ENCODE measurements at regions not wholly inside any gene's neighbourhood (a gene's known extent, or its start where the extent isn't known, plus 50 kb on each side); places are given as distances from the start of the nearest gene placed in this dataset.

GRCh38 chr18:49658823-49659404, 97.1 kb downstream of the LIPG start:
- TF ChIP-seq, protein P1, sequence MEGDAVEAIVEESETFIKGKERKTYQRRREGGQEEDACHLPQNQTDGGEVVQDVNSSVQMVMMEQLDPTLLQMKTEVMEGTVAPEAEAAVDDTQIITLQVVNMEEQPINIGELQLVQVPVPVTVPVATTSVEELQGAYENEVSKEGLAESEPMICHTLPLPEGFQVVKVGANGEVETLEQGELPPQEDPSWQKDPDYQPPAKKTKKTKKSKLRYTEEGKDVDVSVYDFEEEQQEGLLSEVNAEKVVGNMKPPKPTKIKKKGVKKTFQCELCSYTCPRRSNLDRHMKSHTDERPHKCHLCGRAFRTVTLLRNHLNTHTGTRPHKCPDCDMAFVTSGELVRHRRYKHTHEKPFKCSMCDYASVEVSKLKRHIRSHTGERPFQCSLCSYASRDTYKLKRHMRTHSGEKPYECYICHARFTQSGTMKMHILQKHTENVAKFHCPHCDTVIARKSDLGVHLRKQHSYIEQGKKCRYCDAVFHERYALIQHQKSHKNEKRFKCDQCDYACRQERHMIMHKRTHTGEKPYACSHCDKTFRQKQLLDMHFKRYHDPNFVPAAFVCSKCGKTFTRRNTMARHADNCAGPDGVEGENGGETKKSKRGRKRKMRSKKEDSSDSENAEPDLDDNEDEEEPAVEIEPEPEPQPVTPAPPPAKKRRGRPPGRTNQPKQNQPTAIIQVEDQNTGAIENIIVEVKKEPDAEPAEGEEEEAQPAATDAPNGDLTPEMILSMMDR (IDR thresholded peaks at IDR 0.05; ENCODE audit: insufficient read depth, low read length) = no peak
- TF ChIP-seq REST (IDR thresholded peaks at IDR 0.05; ENCODE audit: insufficient replicate concordance, low read depth) = no peak
- no peak for TF ChIP-seq GABPA (IDR thresholded peaks at IDR 0.05; ENCODE audit: low read depth)
